Activated CD4-positive, alpha-beta T cell treated with anti-CD3 and anti-CD28 coated beads, Interleukin-10, Interleukin-2, amounts not matched to agents 100 ng/mL and 50 ng/mL, durations not matched to agents 16 hours and 8 hours (primary cell): ENCODE measurements at regions not wholly inside any gene's neighbourhood (a gene's known extent, or its start where the extent isn't known, plus 50 kb on each side); places are given as distances from the start of the nearest gene placed in this dataset.

Experiments
- DNase-seq: peaks from one replicate; pipeline ENCODE4 v3.0.0-alpha.2; 2020

DNA sequence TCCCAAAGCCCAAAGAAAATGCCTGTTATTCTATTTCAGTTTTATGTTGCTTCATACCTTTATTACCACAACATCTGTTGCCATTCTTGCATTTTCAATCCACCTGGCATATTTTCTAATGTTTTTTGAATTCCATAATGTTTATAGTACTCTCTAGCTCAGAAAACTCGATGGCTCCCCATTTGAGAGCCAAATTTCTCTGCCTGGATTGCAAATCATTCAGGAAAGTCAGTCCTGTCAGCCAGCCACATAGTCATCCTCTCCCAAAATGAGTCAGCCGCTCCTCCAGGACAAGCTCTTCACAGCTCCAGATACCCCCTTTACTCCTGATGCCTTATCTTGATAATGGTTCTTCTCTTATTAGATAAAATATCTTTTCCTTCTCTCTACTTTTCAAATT, 78.2 kb upstream of the ADCY2 start:
- DNase-seq = no peak

DNA sequence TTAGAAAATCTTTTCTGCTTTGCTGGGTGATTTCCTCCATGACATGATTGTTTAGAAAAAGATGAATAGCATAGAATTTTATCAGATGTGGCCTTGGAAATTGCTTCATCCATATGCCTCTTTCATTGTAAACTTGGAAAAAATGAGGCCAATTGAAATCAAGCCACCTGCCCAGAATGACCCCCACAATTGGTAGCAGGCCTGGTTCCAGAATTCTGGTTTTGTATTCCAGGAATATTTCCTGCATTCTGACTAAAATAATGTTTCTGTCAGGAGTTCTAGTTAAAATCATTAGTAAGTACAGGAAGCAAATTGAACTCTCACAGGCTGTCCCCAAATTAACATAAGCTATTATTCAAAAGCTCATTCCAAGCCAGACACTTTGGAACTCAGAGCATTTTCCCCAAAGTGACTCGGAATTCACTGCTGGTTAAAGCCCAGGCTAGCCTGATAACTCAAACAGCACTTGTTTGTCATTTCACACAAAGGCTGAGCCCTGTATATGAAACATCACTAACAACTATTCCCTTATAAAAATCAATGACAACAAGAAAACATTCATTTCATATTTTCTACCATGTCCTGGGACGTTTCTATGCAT, 75.1 kb upstream of the ADCY2 start:
- DNase-seq = no peak

DNA sequence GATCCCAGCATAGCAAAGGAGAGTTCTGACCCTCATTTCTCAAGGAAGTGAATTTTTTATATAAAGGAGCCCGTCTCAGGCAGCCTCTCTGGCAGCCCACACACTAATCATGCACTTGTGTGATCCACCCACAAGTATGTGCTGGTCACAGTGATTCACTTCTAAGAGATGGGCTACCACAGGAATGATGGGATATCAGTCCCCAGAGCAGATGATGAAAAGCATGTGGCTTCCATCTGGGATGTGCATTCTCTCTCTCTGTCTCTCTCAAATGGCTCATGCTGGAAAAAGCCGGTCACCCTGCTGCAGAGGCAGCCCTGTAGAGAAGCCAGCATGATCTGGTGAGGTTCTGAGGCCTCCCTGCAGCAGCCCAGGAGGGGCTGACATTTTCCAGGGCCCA, 74.2 kb upstream of the ADCY2 start:
- no peak for DNase-seq

DNA sequence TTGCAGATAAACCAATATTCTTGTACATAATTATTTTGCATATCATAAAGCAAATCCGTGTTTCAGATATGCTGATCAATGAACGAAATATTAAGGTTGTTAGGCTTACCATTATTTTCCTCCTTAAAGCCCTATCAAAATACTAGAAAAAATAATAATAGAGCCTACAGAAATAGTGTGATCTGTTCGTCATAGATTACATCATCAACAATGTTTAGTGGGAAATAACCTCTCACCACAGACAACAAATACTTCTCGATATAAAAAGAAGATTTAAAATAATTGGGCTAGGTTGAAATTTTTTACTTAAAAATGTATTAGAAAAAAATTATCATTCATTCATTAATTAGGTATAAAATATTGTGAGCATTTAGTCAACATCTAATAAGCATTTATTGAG, 71.0 kb upstream of the ADCY2 start:
- DNase-seq = no peak

DNA sequence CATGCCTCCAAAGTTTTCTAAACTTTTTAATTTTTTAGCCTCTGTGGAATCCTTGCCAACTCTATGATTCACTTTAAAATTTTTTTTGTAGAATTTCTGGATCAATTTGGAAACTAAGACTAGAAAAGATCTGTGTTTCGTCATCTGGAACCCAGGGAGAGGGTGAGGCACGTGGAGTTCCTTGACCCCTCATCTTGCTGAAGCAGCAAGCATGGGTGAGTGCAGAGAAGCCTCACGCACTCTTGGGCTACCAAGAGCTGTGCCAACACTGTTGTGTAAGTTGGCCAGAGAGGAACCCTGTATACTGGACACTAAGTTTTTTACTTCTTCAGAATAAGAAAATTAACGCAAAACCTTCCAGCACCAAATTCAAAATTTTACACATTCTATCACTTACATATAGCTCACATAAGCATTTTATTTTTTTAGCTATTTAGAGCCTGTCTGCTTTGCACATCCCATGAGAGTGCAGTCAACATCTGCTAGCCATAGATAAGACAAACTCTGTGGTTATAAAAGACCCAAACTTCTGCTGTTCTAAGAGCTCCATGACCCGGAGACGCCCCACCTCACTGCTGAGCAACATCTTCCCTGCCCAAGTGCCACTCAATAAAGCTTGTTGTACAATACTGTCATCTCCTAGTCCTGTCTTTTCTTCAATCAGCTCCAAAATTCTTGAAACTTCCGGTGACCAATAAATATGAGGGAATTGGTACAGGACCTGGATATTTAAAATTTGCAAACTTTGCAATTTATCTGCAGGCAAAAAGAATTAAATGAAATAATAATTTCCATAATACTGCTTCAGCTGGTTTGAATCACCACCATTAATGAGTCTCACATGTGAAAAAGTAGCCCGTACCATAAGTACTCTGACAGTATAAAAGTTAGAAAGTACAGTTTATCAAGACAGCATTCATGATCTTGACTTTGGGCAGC, 69.7 kb upstream of the ADCY2 start:
- no peak for DNase-seq

DNA sequence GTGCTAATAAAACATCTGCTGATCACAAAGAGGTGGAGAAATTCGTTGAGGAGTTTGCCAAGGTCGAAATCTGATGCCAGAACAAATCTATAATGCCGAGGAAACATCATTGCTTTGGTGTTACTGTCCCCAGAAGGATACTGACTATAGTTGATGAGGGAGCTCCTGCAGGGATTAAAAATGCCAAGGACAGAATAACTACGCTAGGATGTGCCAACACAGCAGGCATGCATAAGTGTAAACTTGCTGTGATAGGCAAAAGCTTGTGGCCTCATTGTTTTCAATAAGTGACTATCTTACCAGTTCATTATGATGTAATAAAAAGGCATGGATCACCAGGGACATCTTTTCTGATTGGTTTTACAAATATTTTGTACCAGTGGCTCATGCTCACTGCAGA, 66.8 kb upstream of the ADCY2 start:
- no peak for DNase-seq

DNA sequence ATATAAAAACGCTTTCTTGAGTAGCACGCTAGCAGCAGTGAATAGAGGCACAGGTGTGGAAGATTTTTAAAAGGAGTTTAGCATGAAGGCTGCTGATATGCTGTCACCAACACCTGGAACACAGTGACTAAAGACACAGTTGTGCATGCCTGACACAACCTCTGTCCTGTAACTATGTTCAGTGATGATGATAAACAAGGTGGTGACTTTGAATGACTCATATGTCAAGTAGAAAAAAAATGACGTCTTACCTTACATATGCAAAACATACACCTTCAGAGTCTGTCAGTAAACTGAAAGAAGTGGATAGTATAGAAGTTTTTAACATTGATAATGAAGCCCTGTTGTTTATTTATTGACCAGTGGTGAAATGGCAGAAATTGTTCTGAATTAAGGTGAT, 66.2 kb upstream of the ADCY2 start:
- DNase-seq = no peak

DNA sequence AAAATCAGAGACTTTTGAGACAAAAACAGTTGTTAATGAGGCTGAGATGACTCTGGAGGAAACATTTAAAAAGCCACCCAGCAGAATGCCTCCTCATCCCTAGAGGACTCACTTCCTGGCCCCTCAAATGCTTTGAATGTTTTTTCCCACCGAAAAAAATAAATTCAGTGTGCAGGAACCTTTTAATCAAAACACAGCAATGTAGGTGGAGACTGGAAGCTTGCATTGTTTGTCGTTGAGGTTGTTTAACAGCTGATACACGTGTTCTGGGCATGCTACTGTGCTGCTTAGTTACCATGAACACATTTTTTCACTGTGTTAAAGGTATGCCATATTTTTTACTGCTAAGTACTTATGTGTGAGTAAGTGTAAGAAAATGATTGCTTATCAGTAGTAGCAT, 65.7 kb upstream of the ADCY2 start:
- no peak for DNase-seq

DNA sequence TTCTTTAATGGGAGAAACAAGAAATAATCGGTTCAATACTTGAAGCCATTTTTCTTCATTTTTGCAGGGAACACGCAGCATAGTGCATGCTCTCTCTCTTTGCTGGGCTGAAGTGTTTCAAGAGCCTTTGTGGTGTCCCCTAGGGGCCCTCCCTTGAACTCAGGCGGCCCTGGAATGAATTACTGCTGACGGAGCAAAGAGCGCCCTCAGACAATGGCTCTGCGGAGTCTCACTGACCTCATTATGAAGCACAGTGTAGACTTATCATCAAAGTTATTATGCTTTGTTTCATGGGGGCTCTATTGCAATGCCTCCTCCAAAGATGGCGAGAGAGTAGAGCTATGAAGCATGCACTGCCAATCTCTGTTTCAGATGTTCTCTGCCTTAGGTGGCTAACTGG, 64.8 kb upstream of the ADCY2 start:
- DNase-seq = no peak
